CD14-positive monocyte (primary cell): ENCODE measurements at regions not wholly inside any gene's neighbourhood (a gene's known extent, or its start where the extent isn't known, plus 50 kb on each side); places are given as distances from the start of the nearest gene placed in this dataset.

ENCODE experiments used
- DNase-seq, 3 donors: peaks; one replicate each; pipeline ENCODE4 v3.0.0-alpha.2; 2011 to 2022
- H2AFZ ChIP-seq: 2 replicates; pipeline ENCODE4 v1.6.0; 2012; ENCODE audit warnings: mild to moderate bottlenecking, low read depth, low read length, inconsistent platforms; ENCODE audit not compliant: insufficient read depth, poor library complexity, severe bottlenecking
- H3K27ac ChIP-seq, 2 donors: 1 replicate in 1 of 2; 2 replicates in 1 of 2; pipeline ENCODE4 v1.5.1; 2012 to 2013; ENCODE audit warnings: low read length in 2 of 2, control low read depth in 1 of 2, inconsistent platforms in 1 of 2, low read depth in 1 of 2, mild to moderate bottlenecking in 1 of 2
- H3K27me3 ChIP-seq, 2 donors: one replicate each; pipeline versions ENCODE4 v1.6.0 to v1.6.1; 2011 to 2013; ENCODE audit warnings: low read length in 2 of 2; ENCODE audit not compliant: control insufficient read depth in 2 of 2, insufficient read depth in 2 of 2
- H3K36me3 ChIP-seq, 2 donors: replicated peaks in 1 of 2; 1 replicate in 1 of 2; 2 replicates in 1 of 2; pipeline versions ENCODE4 v1.5.1 to v1.6.1; 2012 to 2013; ENCODE audit warnings: low read length in 2 of 2, control low read depth in 1 of 2, inconsistent platforms in 1 of 2, mild to moderate bottlenecking in 1 of 2; ENCODE audit not compliant: insufficient read depth in 2 of 2, control insufficient read depth in 1 of 2
- H3K4me1 ChIP-seq, 2 donors: 1 replicate in 1 of 2; 2 replicates in 1 of 2; pipeline versions ENCODE4 v1.5.1 to v1.6.1; 2012 to 2013; ENCODE audit warnings: low read length in 2 of 2, control low read depth in 1 of 2, inconsistent platforms in 1 of 2, mild to moderate bottlenecking in 1 of 2, moderate library complexity in 1 of 2; ENCODE audit not compliant: insufficient read depth in 2 of 2, control insufficient read depth in 1 of 2
- H3K4me2 ChIP-seq: replicated peaks from 2 replicates; pipeline ENCODE3; 2012; ENCODE audit warnings: low read length, moderate library complexity, mild to moderate bottlenecking; ENCODE audit not compliant: poor library complexity, severe bottlenecking; ENCODE audit errors: extremely low read depth
- H3K4me3 ChIP-seq, 3 experiments: fragments of 200-600 bp in 1 of 3; sonication (generic) in 1 of 3; replicated peaks in 1 of 3; 1 replicate in 2 of 3; 2 replicates in 1 of 3; pipeline ENCODE4 v1.5.1; 2011 to 2013; ENCODE audit warnings: low read length in 3 of 3, mild to moderate bottlenecking in 3 of 3, control low read depth in 2 of 3, low read depth in 2 of 3, inconsistent platforms in 1 of 3, moderate library complexity in 1 of 3
- H3K79me2 ChIP-seq: 2 replicates; pipeline ENCODE4 v1.6.0; 2012; ENCODE audit warnings: mild to moderate bottlenecking, control low read depth, inconsistent platforms, low read length, moderate library complexity; ENCODE audit not compliant: insufficient read depth
- H3K9ac ChIP-seq: 2 replicates; pipeline ENCODE4 v1.6.0; 2017; ENCODE audit warnings: low read length, mild to moderate bottlenecking; ENCODE audit not compliant: insufficient read depth, poor library complexity, severe bottlenecking
- H3K9me3 ChIP-seq, 2 donors: replicated peaks in 1 of 2; 1 replicate in 1 of 2; 2 replicates in 1 of 2; pipeline versions ENCODE4 v1.5.1 to v1.6.1; 2012 to 2013; ENCODE audit warnings: low read length in 2 of 2, control low read depth in 1 of 2; ENCODE audit not compliant: control insufficient read depth in 1 of 2, insufficient read depth in 1 of 2
- H4K20me1 ChIP-seq: 2 replicates; pipeline ENCODE4 v1.6.0; 2012; ENCODE audit warnings: mild to moderate bottlenecking, low read length, control low read depth, moderate library complexity; ENCODE audit not compliant: insufficient read depth
- H3K27ac Mint-ChIP-seq, 7 donors: one replicate each; pipeline ENCODE4 v1.8.0; 2020; ENCODE audit warnings: mild to moderate bottlenecking in 7 of 7, mixed read lengths in 7 of 7, moderate library complexity in 6 of 7, inconsistent platforms in 2 of 7
- H3K27me3 Mint-ChIP-seq, 3 donors: one replicate each; pipeline ENCODE4 v1.8.0; 2021 to 2022; ENCODE audit warnings: low read depth in 3 of 3, mild to moderate bottlenecking in 3 of 3, mixed read lengths in 3 of 3, moderate library complexity in 3 of 3, inconsistent platforms in 1 of 3
- H3K36me3 Mint-ChIP-seq, 2 donors: one replicate each; pipeline ENCODE4 v1.8.0; 2020; ENCODE audit warnings: mixed read lengths in 2 of 2, inconsistent platforms in 1 of 2, mild to moderate bottlenecking in 1 of 2
- H3K4me1 Mint-ChIP-seq: one replicate; pipeline ENCODE4 v1.8.0; 2020; ENCODE audit warnings: mild to moderate bottlenecking, mixed read lengths
- H3K4me3 Mint-ChIP-seq, 2 donors: one replicate each; pipeline ENCODE4 v1.8.0; 2020; ENCODE audit warnings: mild to moderate bottlenecking in 2 of 2, mixed read lengths in 2 of 2, moderate library complexity in 1 of 2
- H3K9me3 Mint-ChIP-seq, 7 donors: one replicate each; pipeline ENCODE4 v1.8.0; 2020 to 2022; ENCODE audit warnings: mixed read lengths in 7 of 7, mild to moderate bottlenecking in 6 of 7, moderate library complexity in 6 of 7, inconsistent platforms in 2 of 7
- CTCF ChIP-seq: fragments of 200-600 bp; IDR thresholded peaks from one replicate; pipeline ENCODE4 v1.8.0; 2022; ENCODE audit warnings: antibody characterized with exemption, mild to moderate bottlenecking
- WGBS: methylation state at CpG from one replicate; pipeline ENCODE4 v1.1.5; 2013; ENCODE audit warnings: missing lambda C conversion rate; ENCODE audit not compliant: insufficient coverage; 5-methylcytosine and 5-hydroxymethylcytosine counted together
- intact Hi-C, 2 donors: fragments of 100-400 bp; cut with micrococcal nuclease; formaldehyde crosslinking; loops; one replicate each; pipeline versions ENCODE4 v1.15.0 to v1.15.1; 2023

GRCh38 chr13:90552702-90553101, 794.8 kb upstream of the MIR17HG start:
- no peak overlapping the region for H3K4me3 Mint-ChIP-seq
- no peaks in the 10 kb centered on the region for H3K27me3 ChIP-seq
- H4K20me1 ChIP-seq, result no peaks in the 10 kb centered on the region
- no peak overlapping the region for H3K27ac ChIP-seq
- H3K9me3 Mint-ChIP-seq, result peaks cover 6 to 21% (median 10%) of the 10 kb centered on the region in 7 donors
- no peaks in the 10 kb centered on the region for H3K36me3 Mint-ChIP-seq
- no peaks in the 10 kb centered on the region for H3K4me1 Mint-ChIP-seq
- H3K27me3 Mint-ChIP-seq, result no peaks in the 10 kb centered on the region
- DNase-seq, result no peak
- H3K4me2 ChIP-seq, result no peak overlapping the region
- H2AFZ ChIP-seq, result no peak overlapping the region
- WGBS, result no CpG with 5 or more reads among the region's 2 CpGs
- intact Hi-C loops, result no loop called here
- H3K36me3 ChIP-seq, result no peaks in the 10 kb centered on the region
- H3K27ac Mint-ChIP-seq, result no peak overlapping the region
- peaks cover under 1 to 11% of the 10 kb centered on the region in 2 donors for H3K9me3 ChIP-seq
- H3K4me1 ChIP-seq, result no peaks in the 10 kb centered on the region
- no peaks in the 10 kb centered on the region for H3K79me2 ChIP-seq
- no peak overlapping the region for H3K4me3 ChIP-seq
- no peak overlapping the region for H3K9ac ChIP-seq
- no peak for TF ChIP-seq CTCF

- Histone ChIP-seq H3K27ac (no peak overlapping the region), H2AFZ (no peak overlapping the region), H3K79me2 (no peaks in the 10 kb centered on the region), H3K36me3 (no peaks in the 10 kb centered on the region), H3K4me1 (no peaks in the 10 kb centered on the region), H3K4me2 (no peak overlapping the region), H4K20me1 (no peaks in the 10 kb centered on the region), H3K9me3 (peaks cover 0 to 6% of the 10 kb centered on the region in 2 donors), H3K27me3 (no peaks in the 10 kb centered on the region), H3K4me3 (no peak overlapping the region), H3K9ac (no peak overlapping the region)
- intact Hi-C loops, result no loop called here
- Mint-ChIP-seq H3K9me3 (peaks cover 2 to 16% (median 7%) of the 10 kb centered on the region in 7 donors), H3K36me3 (no peaks in the 10 kb centered on the region), H3K27ac (no peak overlapping the region), H3K4me1 (no peaks in the 10 kb centered on the region), H3K4me3 (no peak overlapping the region), H3K27me3 (no peaks in the 10 kb centered on the region)
- no peak for TF ChIP-seq CTCF
- no peak for DNase-seq
- 100% methylated on average over 2 of the region's 3 CpGs for WGBS
Measured at GRCh38 chr13:90553159-90553558, 794.3 kb upstream of the MIR17HG start.
